ENCODE measurements at regions not wholly inside any gene's neighbourhood (a gene's known extent, or its start where the extent isn't known, plus 50 kb on each side); places are given as distances from the start of the nearest gene placed in this dataset.

DNA sequence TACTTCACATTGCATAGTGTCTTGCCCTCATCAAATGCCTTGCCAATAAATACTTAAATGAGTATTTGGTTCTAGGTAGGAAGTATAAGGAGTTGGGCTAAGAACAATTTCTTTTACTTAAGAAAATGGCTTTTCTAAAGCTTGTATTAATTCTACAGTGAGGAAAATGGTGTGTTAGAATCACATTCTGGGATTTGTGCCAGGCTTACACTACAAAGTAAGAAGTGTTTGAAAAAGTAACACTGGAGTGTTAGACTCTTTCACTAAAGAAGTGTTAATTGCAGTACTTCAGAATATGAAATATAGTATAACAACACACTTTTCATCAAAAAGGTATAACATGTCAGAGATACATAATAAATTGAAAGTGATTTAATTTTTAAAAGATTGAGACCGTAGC lies 328.7 kb downstream of the C3orf38 start:
- TF ChIP-seq EZH2phosphoT487 (IDR thresholded peaks at IDR 0.05; ENCODE audit: low read length), result no peak
- no peak for TF ChIP-seq EZH2 (optimal IDR thresholded peaks at IDR 0.05; ENCODE audit: low read depth, low read length)
- TF ChIP-seq, protein P1, sequence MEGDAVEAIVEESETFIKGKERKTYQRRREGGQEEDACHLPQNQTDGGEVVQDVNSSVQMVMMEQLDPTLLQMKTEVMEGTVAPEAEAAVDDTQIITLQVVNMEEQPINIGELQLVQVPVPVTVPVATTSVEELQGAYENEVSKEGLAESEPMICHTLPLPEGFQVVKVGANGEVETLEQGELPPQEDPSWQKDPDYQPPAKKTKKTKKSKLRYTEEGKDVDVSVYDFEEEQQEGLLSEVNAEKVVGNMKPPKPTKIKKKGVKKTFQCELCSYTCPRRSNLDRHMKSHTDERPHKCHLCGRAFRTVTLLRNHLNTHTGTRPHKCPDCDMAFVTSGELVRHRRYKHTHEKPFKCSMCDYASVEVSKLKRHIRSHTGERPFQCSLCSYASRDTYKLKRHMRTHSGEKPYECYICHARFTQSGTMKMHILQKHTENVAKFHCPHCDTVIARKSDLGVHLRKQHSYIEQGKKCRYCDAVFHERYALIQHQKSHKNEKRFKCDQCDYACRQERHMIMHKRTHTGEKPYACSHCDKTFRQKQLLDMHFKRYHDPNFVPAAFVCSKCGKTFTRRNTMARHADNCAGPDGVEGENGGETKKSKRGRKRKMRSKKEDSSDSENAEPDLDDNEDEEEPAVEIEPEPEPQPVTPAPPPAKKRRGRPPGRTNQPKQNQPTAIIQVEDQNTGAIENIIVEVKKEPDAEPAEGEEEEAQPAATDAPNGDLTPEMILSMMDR (IDR thresholded peaks at IDR 0.05; ENCODE audit: low read length), result no peak

Measured in MM.1S (cell line).